Lung (tissue), 11 donors: ENCODE measurements at regions not wholly inside any gene's neighbourhood (a gene's known extent, or its start where the extent isn't known, plus 50 kb on each side); places are given as distances from the start of the nearest gene placed in this dataset.

ENCODE experiments used
- ATAC-seq: fragments of 200-7000 bp; cut with Tn5 transposase; one replicate; pipeline ENCODE4 v1.9.1; 2020; ENCODE audit warnings: moderate number of reproducible peaks; ENCODE audit not compliant: insufficient read depth, low FRiP score
- DNase-seq, 3 donors: peaks; one replicate each; pipeline ENCODE4 v3.0.0-alpha.2; 2013 to 2017
- H3K27ac ChIP-seq, 2 donors: one replicate each; pipeline ENCODE4 v1.5.1; 2013; ENCODE audit warnings: mild to moderate bottlenecking in 2 of 2, moderate library complexity in 2 of 2, control low read depth in 1 of 2, inconsistent platforms in 1 of 2, low read depth in 1 of 2, low read length in 1 of 2
- H3K27me3 ChIP-seq, 3 donors: one replicate each; pipeline ENCODE4 v1.5.1; 2013; ENCODE audit warnings: low read length in 2 of 3; ENCODE audit not compliant: control insufficient read depth in 3 of 3, insufficient read depth in 3 of 3
- H3K36me3 ChIP-seq, 4 donors: one replicate each; pipeline ENCODE4 v1.5.1; 2013; ENCODE audit warnings: low read length in 4 of 4, mild to moderate bottlenecking in 1 of 4, moderate library complexity in 1 of 4; ENCODE audit not compliant: control insufficient read depth in 4 of 4, insufficient read depth in 4 of 4
- H3K4me1 ChIP-seq, 5 donors: one replicate each; pipeline ENCODE4 v1.5.1; 2013; ENCODE audit warnings: low read length in 5 of 5, mild to moderate bottlenecking in 2 of 5, moderate library complexity in 1 of 5; ENCODE audit not compliant: control insufficient read depth in 5 of 5, insufficient read depth in 5 of 5
- H3K4me3 ChIP-seq: one replicate; pipeline ENCODE4 v1.5.1; 2013; ENCODE audit warnings: mild to moderate bottlenecking, control low read depth, moderate library complexity
- H3K9ac ChIP-seq, 2 donors: one replicate each; pipeline ENCODE4 v1.5.1; 2013; ENCODE audit warnings: low read length in 2 of 2, control low read depth in 1 of 2; ENCODE audit not compliant: insufficient read depth in 1 of 2
- H3K9me3 ChIP-seq, 4 donors: one replicate each; pipeline ENCODE4 v1.5.1; 2013; ENCODE audit warnings: low read length in 3 of 4, mild to moderate bottlenecking in 1 of 4, moderate library complexity in 1 of 4; ENCODE audit not compliant: control insufficient read depth in 4 of 4, insufficient read depth in 3 of 4
- CTCF ChIP-seq: IDR thresholded peaks from 2 replicates; pipeline ENCODE4 v1.5.1; 2012; ENCODE audit warnings: mild to moderate bottlenecking; ENCODE audit errors: control extremely low read depth, extremely low read depth
- WGBS, 2 donors: extraction: QIAGEN DNeasy Blood & Tissue Kit; methylation state at CpG; one replicate each; pipeline ENCODE4 v1.1.7; 2013; 5-methylcytosine and 5-hydroxymethylcytosine counted together
- donor health status: control.
- donor health status: control.
- donor health status: Bipolar disorder and iron deficiency.
- donor health status: healthy.
- donor health status: DM: yes; HTN: yes; CAD: no.

DNA sequence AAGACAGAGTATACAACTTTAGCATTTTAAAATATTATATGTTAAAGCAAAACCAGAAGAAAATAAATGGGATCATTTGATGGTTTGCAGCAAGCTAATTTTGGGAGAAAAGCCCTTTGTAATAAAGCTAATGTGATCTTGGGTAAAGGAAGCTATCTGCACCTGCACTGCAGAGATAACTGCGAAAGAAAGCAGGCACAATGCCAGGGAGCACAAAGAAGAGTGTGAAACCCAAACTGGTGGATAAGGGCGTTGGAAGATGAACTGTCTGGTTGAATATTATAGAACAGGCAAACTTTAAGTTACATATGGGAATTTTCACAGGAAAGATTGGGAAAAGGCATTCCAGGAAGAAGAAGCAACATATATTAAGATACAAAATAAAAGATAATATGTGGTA, 179.2 kb upstream of the KHDRBS2 start:
- Histone ChIP-seq H3K9ac (no peak overlapping the region), H3K4me3 (no peak overlapping the region), H3K4me1 (no peaks in the 10 kb centered on the region), H3K27me3 (no peaks in the 10 kb centered on the region), H3K27ac (no peak overlapping the region), H3K36me3 (no peaks in the 10 kb centered on the region), H3K9me3 (peaks cover 0 to 6% (median 0%) of the 10 kb centered on the region in 4 donors)
- no peak for TF ChIP-seq CTCF
- WGBS, 2 donors: 35 to 38% methylated on average over 2 of the region's 2 CpGs
- no peak for DNase-seq
- no peak for ATAC-seq

DNA sequence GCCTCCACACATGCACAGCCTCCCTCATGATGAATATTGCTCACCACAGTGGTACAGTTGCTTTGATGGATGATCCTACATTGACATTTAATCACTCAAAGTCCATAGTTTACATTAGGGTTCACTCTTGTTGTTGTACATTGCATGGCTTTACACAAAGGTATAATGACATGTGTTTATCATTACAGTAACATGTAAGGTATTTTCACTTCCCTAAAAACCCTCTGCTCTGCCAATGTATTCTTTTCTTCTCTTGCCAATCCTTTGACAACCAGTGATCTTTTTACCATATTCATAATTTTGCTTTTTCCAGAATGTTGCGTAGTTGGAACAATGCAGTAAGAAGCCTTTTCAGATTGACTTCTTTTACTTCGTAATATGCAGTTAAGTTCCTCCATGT, 166.6 kb upstream of the KHDRBS2 start:
- Histone ChIP-seq H3K4me3 (no peak overlapping the region), H3K9me3 (no peaks in the 10 kb centered on the region), H3K27ac (no peak overlapping the region), H3K36me3 (no peaks in the 10 kb centered on the region), H3K9ac (no peak overlapping the region), H3K27me3 (no peaks in the 10 kb centered on the region), H3K4me1 (no peaks in the 10 kb centered on the region)
- no peak for TF ChIP-seq CTCF
- 91 to 97% methylated on average over 2 of the region's 2 CpGs for WGBS, 2 donors
- no peak for ATAC-seq
- no peak for DNase-seq

- DNase-seq (no peak), ATAC-seq (no peak)
- H3K36me3 ChIP-seq: no peaks in the 10 kb centered on the region
- TF ChIP-seq CTCF: no peak
- H3K9me3 ChIP-seq: no peaks in the 10 kb centered on the region
- no peaks in the 10 kb centered on the region for H3K4me1 ChIP-seq
- no peak overlapping the region for H3K27ac ChIP-seq
- H3K4me3 ChIP-seq: no peak overlapping the region
- H3K27me3 ChIP-seq: no peaks in the 10 kb centered on the region
- WGBS, 2 donors: 61 to 79% methylated on average over 2 of the region's 2 CpGs
- H3K9ac ChIP-seq: no peak overlapping the region
These were observed 160.8 kb upstream of the KHDRBS2 start for GRCh38 chr6:62446647-62447316.

- Histone ChIP-seq H3K27ac (no peak overlapping the region), H3K9me3 (peaks cover 0 to 4% (median 1%) of the 10 kb centered on the region in 4 donors), H3K9ac (no peak overlapping the region), H3K36me3 (no peaks in the 10 kb centered on the region), H3K4me1 (no peaks in the 10 kb centered on the region), H3K27me3 (no peaks in the 10 kb centered on the region), H3K4me3 (no peak overlapping the region)
- DNase-seq (no peak), ATAC-seq (no peak)
- TF ChIP-seq CTCF: no peak
- WGBS, 2 donors: 92 to 94% methylated on average over 9 of the region's 9 CpGs
These were observed 159.5 kb upstream of the KHDRBS2 start for GRCh38 chr6:62445521-62445920.
